Activated T-cell treated with anti-CD3 and anti-CD28 coated beads for 4 hours (primary cell): ENCODE measurements at regions not wholly inside any gene's neighbourhood (a gene's known extent, or its start where the extent isn't known, plus 50 kb on each side); places are given as distances from the start of the nearest gene placed in this dataset.
"Not testable (repeated sequence)": the region's sequence is repeated elsewhere in the genome, so short reads cannot be mapped to it uniquely, and the experiment has no call there.

ENCODE experiments used
- DNase-seq: peaks from one replicate; pipeline ENCODE4 v3.0.0-alpha.2; 2020

- DNase-seq = no peak
Measured at GRCh38 chr11:39462506-39462905, 1996.9 kb downstream of the LRRC4C start.

- no peak for DNase-seq
Measured at GRCh38 chr11:39461066-39461465, 1998.4 kb downstream of the LRRC4C start.

- DNase-seq = no peak
Measured at GRCh38 chr11:39459606-39460005, 1999.8 kb downstream of the LRRC4C start.

- no peak for DNase-seq
Measured at GRCh38 chr11:39458481-39458880, 2001.0 kb downstream of the LRRC4C start.

GRCh38 chr11:39443424-39444022 lies 2015.9 kb downstream of the LRRC4C start:
- DNase-seq = no peak

GRCh38 chr11:39442177-39442576 lies 2017.3 kb downstream of the LRRC4C start:
- DNase-seq = no peak

- no peak for DNase-seq
Measured at GRCh38 chr11:39435641-39436040, 2023.8 kb downstream of the LRRC4C start.

- no peak for DNase-seq
Measured at GRCh38 chr11:39434466-39434865, 2025.0 kb downstream of the LRRC4C start.

GRCh38 chr11:39432929-39433328 lies 2026.5 kb downstream of the LRRC4C start:
- DNase-seq = no peak

GRCh38 chr11:39425226-39425625 lies 2034.2 kb downstream of the LRRC4C start:
- no peak for DNase-seq

GRCh38 chr11:39412117-39412516 lies 2047.3 kb downstream of the LRRC4C start:
- no peak for DNase-seq

- DNase-seq = no peak
Measured at GRCh38 chr11:39385911-39386310, 2073.5 kb downstream of the LRRC4C start.

GRCh38 chr11:39374963-39375698 lies 2084.3 kb downstream of the LRRC4C start:
- DNase-seq = no peak

- DNase-seq = no peak
Measured at GRCh38 chr11:39367534-39367933, 2091.9 kb downstream of the LRRC4C start.

GRCh38 chr11:39365809-39366436 lies 2093.5 kb downstream of the LRRC4C start:
- no peak for DNase-seq

- DNase-seq = no peak
Measured at GRCh38 chr11:39363571-39363970, 2095.9 kb downstream of the LRRC4C start.

- no peak for DNase-seq
Measured at GRCh38 chr11:39361557-39361956, 2097.9 kb downstream of the LRRC4C start.

- DNase-seq = no peak
Measured at GRCh38 chr11:39345834-39346442, 2113.5 kb downstream of the LRRC4C start.

- no peak for DNase-seq
Measured at GRCh38 chr11:39341461-39341860, 2118.0 kb downstream of the LRRC4C start.

- DNase-seq = not testable (repeated sequence)
Measured at GRCh38 chr11:39333006-39333405, 2126.4 kb downstream of the LRRC4C start.

- no peak for DNase-seq
Measured at GRCh38 chr11:39327302-39327701, 2132.2 kb downstream of the LRRC4C start.

- not testable (repeated sequence) for DNase-seq
Measured at GRCh38 chr11:39311888-39312287, 2147.6 kb downstream of the LRRC4C start.

GRCh38 chr11:39304586-39304985 lies 2154.9 kb downstream of the LRRC4C start:
- no peak for DNase-seq

- no peak for DNase-seq
Measured at GRCh38 chr11:39294648-39295047, 2164.8 kb downstream of the LRRC4C start.
